Gastroesophageal sphincter (tissue), 4 donors: ENCODE measurements at regions not wholly inside any gene's neighbourhood (a gene's known extent, or its start where the extent isn't known, plus 50 kb on each side); places are given as distances from the start of the nearest gene placed in this dataset.

ENCODE experiments used
- ATAC-seq: fragments of 150-250 bp; one replicate; pipeline ENCODE4 v1.9.1; 2016; ENCODE audit warnings: mild to moderate bottlenecking, moderate library complexity
- H3K27ac ChIP-seq, 4 donors: fragments of 200-600 bp; sonication (generic) in 3 of 4; 1 replicate in 3 of 4; 2 replicates in 1 of 4; pipeline ENCODE4 v1.5.1; 2016 to 2019
- H3K27me3 ChIP-seq: fragments of 200-600 bp; sonication (generic); one replicate; pipeline ENCODE4 v1.5.1; 2019
- H3K36me3 ChIP-seq, 2 donors: fragments of 200-600 bp; sonication (generic); one replicate each; pipeline ENCODE4 v1.5.1; 2019; ENCODE audit warnings: control low read depth in 1 of 2
- H3K4me1 ChIP-seq, 3 donors: fragments of 200-600 bp; sonication (generic); 1 replicate in 2 of 3; 2 replicates in 1 of 3; pipeline ENCODE4 v1.5.1; 2016 to 2019; ENCODE audit warnings: control low read depth in 2 of 3
- H3K4me3 ChIP-seq, 2 donors: fragments of 200-600 bp; sonication (generic); one replicate each; pipeline ENCODE4 v1.5.1; 2019; ENCODE audit warnings: mild to moderate bottlenecking in 1 of 2, moderate library complexity in 1 of 2
- H3K9me3 ChIP-seq, 3 donors: fragments of 200-600 bp; sonication (generic); one replicate each; pipeline ENCODE4 v1.5.1; 2017 to 2019; ENCODE audit warnings: control low read depth in 2 of 3
- EP300 ChIP-seq: sonication (generic); formaldehyde crosslinking; IDR thresholded peaks from one replicate; pipeline ENCODE4 v1.6.1; 2017; ENCODE audit warnings: antibody characterized with exemption, mild to moderate bottlenecking
- POLR2A ChIP-seq, 2 donors: fragments of 450-650 bp; IDR thresholded peaks; one replicate each; pipeline ENCODE4 v1.6.1; 2017; ENCODE audit warnings: antibody characterized with exemption in 2 of 2, mild to moderate bottlenecking in 2 of 2, moderate library complexity in 1 of 2
- POLR2AphosphoS5 ChIP-seq: sonication (generic); formaldehyde crosslinking; IDR thresholded peaks from one replicate; pipeline ENCODE4 v1.6.1; 2017; ENCODE audit warnings: antibody characterized with exemption
- WGBS, 2 donors: methylation state at CpG; one replicate each; pipeline ENCODE4 v1.1.5; 2018; ENCODE audit warnings: low coverage in 1 of 2; 5-methylcytosine and 5-hydroxymethylcytosine counted together
- TF ChIP-seq, protein P1 (sequence below), 4 experiments: fragments of 200-600 bp in 2 of 4; fragments of 450-650 bp in 2 of 4; sonication (generic) in 1 of 4; IDR thresholded peaks; one replicate each; pipeline ENCODE4 v1.5.1; 2017 to 2019; ENCODE audit warnings: antibody characterized with exemption in 4 of 4, mild to moderate bottlenecking in 2 of 4, moderate library complexity in 2 of 4

DNA sequence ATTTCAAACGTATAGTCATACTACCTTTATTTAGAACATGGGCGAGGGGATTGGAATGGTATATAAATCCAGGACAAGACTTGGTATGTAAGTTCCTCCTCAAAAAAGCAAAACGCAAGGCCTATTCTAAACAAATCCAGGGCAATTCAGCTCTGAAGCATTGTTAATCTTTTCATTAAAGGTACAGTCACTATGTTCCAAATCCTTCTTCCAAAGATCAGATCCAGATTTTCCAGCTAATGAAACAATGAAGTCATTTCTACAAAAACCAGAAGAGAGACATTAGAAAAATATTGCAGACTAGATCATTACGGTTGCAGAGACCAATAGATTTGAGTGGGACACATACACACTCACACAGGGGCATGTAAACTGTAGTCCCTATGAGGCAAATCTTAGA lies 116.1 kb upstream of the BNC2 start:
- WGBS, 2 donors: 7 to 30% methylated on average over 3 to 4 of the region's 4 CpGs
- ATAC-seq: no peak
- H3K4me3 ChIP-seq: no peak overlapping the region

DNA sequence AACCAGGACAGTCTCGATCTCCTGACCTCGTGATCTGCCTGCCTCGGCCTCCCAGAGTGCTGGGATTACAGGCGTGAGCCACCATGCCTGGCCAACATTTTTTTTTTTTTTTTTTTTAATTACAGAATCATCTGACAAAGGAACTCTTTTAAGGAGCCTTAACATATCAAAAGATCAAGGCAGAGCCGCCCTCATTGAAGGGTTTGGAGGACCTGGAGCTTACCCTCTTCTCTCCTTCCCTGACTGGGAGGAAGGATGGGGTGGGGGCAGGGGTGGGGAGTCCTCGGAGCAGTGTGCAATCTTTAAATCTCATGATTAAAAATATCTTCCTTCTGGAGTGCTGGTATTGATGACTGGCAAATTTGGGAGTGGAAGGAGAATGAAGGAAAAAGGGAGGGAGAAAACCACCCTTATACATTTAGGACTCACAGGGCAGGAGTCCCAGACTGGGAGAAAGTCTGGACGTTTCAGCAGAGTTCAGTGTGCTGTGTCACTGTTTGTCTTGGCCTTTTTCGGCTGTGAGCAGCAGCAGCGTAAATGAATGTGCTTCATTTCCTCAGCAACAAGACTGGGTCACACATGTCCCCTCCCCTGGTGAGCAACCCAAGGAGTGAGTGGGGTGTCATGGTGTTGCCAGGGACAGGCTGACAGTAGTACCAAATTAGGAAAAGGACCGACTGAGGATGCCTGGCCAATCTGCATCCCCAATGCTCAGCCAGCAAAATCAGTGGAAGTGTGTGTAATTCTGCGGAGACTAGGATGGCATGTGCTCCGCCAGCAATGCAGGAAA lies 115.3 kb upstream of the BNC2 start:
- Histone ChIP-seq H3K4me3 (peak overlapping the region in 1 of 2 donors; percentile 6), H3K4me1 (peaks cover 8 to 29% (median 14%) of the 10 kb centered on the region in 3 donors), H3K36me3 (no peaks in the 10 kb centered on the region), H3K27ac (peak overlapping the region; percentile 84 to 90 (median 85)), H3K9me3 (no peaks in the 10 kb centered on the region), H3K27me3 (no peaks in the 10 kb centered on the region)
- 14 to 47% methylated on average over 5 to 10 of the region's 12 CpGs for WGBS, 2 donors
- ATAC-seq: peak; percentile 94
- TF ChIP-seq POLR2AphosphoS5: peak; percentile 58
- TF ChIP-seq, protein P1, sequence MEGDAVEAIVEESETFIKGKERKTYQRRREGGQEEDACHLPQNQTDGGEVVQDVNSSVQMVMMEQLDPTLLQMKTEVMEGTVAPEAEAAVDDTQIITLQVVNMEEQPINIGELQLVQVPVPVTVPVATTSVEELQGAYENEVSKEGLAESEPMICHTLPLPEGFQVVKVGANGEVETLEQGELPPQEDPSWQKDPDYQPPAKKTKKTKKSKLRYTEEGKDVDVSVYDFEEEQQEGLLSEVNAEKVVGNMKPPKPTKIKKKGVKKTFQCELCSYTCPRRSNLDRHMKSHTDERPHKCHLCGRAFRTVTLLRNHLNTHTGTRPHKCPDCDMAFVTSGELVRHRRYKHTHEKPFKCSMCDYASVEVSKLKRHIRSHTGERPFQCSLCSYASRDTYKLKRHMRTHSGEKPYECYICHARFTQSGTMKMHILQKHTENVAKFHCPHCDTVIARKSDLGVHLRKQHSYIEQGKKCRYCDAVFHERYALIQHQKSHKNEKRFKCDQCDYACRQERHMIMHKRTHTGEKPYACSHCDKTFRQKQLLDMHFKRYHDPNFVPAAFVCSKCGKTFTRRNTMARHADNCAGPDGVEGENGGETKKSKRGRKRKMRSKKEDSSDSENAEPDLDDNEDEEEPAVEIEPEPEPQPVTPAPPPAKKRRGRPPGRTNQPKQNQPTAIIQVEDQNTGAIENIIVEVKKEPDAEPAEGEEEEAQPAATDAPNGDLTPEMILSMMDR (IDR thresholded peaks at IDR 0.05): no peak
- no peak for TF ChIP-seq POLR2A (IDR thresholded peaks at IDR 0.05)
- TF ChIP-seq EP300: no peak

More for the DNA sequence above, 116.1 kb upstream of the BNC2 start:
- H3K27ac ChIP-seq: peak overlapping the region; percentile 84 to 90 (median 85)
- H3K4me1 ChIP-seq: peaks cover 8 to 29% (median 14%) of the 10 kb centered on the region in 3 donors
- H3K27me3 ChIP-seq: no peaks in the 10 kb centered on the region
- TF ChIP-seq EP300 (no peak), POLR2AphosphoS5 (no peak), POLR2A (IDR thresholded peaks at IDR 0.05) (no peak)
- TF ChIP-seq, protein P1 (IDR thresholded peaks at IDR 0.05): no peak
- H3K9me3 ChIP-seq: no peaks in the 10 kb centered on the region
- H3K36me3 ChIP-seq: no peaks in the 10 kb centered on the region

DNA sequence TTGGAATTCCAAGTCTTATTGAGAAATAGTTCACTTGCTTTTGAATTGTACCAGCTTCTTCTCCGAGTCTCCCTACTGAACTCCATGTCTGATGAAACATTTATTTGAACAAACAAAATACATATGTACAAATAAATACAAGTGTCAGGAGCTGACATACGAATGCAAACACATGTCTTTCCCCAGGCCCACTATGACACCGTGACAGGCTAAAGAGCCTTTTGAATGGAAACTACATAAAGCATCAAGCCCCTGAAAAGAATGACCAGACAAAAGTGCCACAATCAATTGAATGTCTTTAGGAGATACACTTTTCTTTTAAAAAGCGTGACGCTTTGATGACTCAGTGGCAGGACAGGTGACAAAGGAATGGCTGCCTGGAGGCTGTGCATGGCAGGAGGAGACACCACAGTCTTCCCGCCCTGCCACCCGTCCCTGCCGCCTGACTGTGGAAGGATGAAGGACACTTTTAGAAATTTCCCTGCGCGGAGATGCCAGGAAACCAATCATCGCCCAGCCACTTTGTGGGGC lies 112.4 kb upstream of the BNC2 start:
- no peak for ATAC-seq
- WGBS, 2 donors: 87 to 96% methylated on average over 3 to 11 of the region's 11 CpGs

DNA sequence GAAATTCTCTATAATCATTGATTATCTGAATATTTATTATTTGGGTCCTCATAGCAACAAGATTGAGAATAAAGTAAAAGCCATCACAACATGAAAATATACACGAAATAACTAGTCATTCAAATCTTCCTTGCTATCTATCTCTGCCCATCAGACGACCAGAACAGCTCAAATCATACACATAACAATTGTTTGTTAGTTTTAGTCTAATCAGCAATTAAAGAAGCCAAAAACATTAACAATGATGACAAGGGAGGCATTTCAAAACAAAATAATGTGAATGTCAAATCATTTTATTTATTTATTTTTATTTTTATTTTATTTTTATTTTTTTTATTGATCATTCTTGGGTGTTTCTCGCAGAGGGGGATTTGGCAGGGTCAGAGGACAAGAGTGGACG lies 106.0 kb upstream of the BNC2 start:
- 88 to 94% methylated on average over 2 to 4 of the region's 4 CpGs for WGBS, 2 donors
- Histone ChIP-seq H3K4me3 (no peak overlapping the region), H3K4me1 (no peaks in the 10 kb centered on the region), H3K9me3 (no peaks in the 10 kb centered on the region), H3K36me3 (no peaks in the 10 kb centered on the region), H3K27ac (no peak overlapping the region), H3K27me3 (no peaks in the 10 kb centered on the region)
- no peak for TF ChIP-seq POLR2A (IDR thresholded peaks at IDR 0.05)
- TF ChIP-seq POLR2AphosphoS5: no peak
- TF ChIP-seq, protein P1 (IDR thresholded peaks at IDR 0.05): no peak
- no peak for TF ChIP-seq EP300
- ATAC-seq: no peak

More for the DNA sequence above, 112.4 kb upstream of the BNC2 start:
- Histone ChIP-seq H3K9me3 (no peaks in the 10 kb centered on the region), H3K4me1 (peaks cover 8 to 27% (median 14%) of the 10 kb centered on the region in 3 donors), H3K4me3 (no peak overlapping the region), H3K27me3 (no peaks in the 10 kb centered on the region), H3K27ac (no peak overlapping the region), H3K36me3 (no peaks in the 10 kb centered on the region)
- TF ChIP-seq, protein P1 (IDR thresholded peaks at IDR 0.05): no peak
- TF ChIP-seq POLR2AphosphoS5 (no peak), POLR2A (IDR thresholded peaks at IDR 0.05) (no peak), EP300 (no peak)

DNA sequence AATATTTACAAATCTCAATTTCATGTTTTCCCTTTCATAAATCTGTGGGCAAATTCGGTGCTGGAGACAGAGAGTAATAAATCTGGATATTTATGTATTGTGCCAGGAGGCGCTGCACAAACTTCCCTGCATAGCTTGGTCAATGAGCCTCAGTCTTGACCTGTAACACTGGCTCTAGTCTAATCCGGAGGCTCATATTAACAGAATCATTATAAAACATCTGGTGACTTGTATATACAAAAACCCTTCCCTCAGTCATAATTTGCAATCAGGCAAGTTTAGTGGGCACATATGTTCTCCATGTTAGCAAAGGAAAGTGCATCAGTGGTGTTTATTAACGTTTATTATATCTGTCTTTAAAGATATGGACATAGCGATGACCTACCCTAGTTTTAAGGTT lies 104.0 kb upstream of the BNC2 start:
- H3K4me1 ChIP-seq: no peaks in the 10 kb centered on the region
- 36 to 56% methylated on average over 4 to 5 of the region's 5 CpGs for WGBS, 2 donors
- no peak overlapping the region for H3K4me3 ChIP-seq
- no peak overlapping the region for H3K27ac ChIP-seq
- no peaks in the 10 kb centered on the region for H3K36me3 ChIP-seq
- TF ChIP-seq POLR2AphosphoS5 (no peak), POLR2A (IDR thresholded peaks at IDR 0.05) (no peak), EP300 (no peak)
- TF ChIP-seq, protein P1 (IDR thresholded peaks at IDR 0.05): no peak
- H3K27me3 ChIP-seq: no peaks in the 10 kb centered on the region
- ATAC-seq: no peak
- H3K9me3 ChIP-seq: no peaks in the 10 kb centered on the region
